H9 (cell line): ENCODE measurements at regions not wholly inside any gene's neighbourhood (a gene's known extent, or its start where the extent isn't known, plus 50 kb on each side); places are given as distances from the start of the nearest gene placed in this dataset.

ENCODE experiments used
- DNase-seq: peaks from one replicate; pipeline ENCODE4 v3.0.0-alpha.2; 2017
- H2AFZ ChIP-seq: one replicate; pipeline ENCODE4 v1.6.1; 2013; ENCODE audit warnings: mild to moderate bottlenecking, low read length, control low read depth, moderate library complexity
- H2AK5ac ChIP-seq: 2 replicates; pipeline ENCODE4 v1.6.1; 2013; ENCODE audit warnings: low read length, control low read depth, mixed read lengths; ENCODE audit not compliant: insufficient read length
- H2BK120ac ChIP-seq: one replicate; pipeline ENCODE4 v1.6.1; 2013; ENCODE audit warnings: low read depth, mild to moderate bottlenecking, low read length, control low read depth, inconsistent platforms; ENCODE audit not compliant: poor library complexity, severe bottlenecking
- H2BK12ac ChIP-seq: 2 replicates; pipeline ENCODE4 v1.6.1; 2013; ENCODE audit warnings: low read length, control low read depth, mixed read lengths, low read depth; ENCODE audit not compliant: insufficient read length
- H2BK15ac ChIP-seq: 2 replicates; pipeline ENCODE4 v1.6.1; 2013; ENCODE audit warnings: low read depth, low read length, control low read depth
- H2BK20ac ChIP-seq: one replicate; pipeline ENCODE4 v1.6.1; 2013; ENCODE audit warnings: low read depth, mild to moderate bottlenecking, low read length, control low read depth, inconsistent platforms; ENCODE audit not compliant: poor library complexity, severe bottlenecking
- H2BK5ac ChIP-seq: 2 replicates; pipeline ENCODE4 v1.6.1; 2013; ENCODE audit warnings: low read length, control low read depth, mixed read lengths; ENCODE audit not compliant: insufficient read length
- H3K14ac ChIP-seq: 2 replicates; pipeline ENCODE4 v1.6.1; 2013; ENCODE audit warnings: low read length, control low read depth; ENCODE audit not compliant: insufficient read depth
- H3K18ac ChIP-seq: 2 replicates; pipeline ENCODE4 v1.6.1; 2013; ENCODE audit warnings: low read depth, mild to moderate bottlenecking, mixed read lengths, low read length, control low read depth; ENCODE audit not compliant: insufficient read length
- H3K23ac ChIP-seq: 2 replicates; pipeline ENCODE4 v1.6.1; 2013; ENCODE audit warnings: low read length, control low read depth, mixed read lengths, low read depth; ENCODE audit not compliant: insufficient read length
- H3K23me2 ChIP-seq: 2 replicates; pipeline ENCODE4 v1.6.1; 2013; ENCODE audit warnings: low read depth, mild to moderate bottlenecking, mixed read lengths, low read length, control low read depth; ENCODE audit not compliant: insufficient read length, poor library complexity, severe bottlenecking
- H3K27ac ChIP-seq: 2 replicates; pipeline ENCODE4 v1.5.1; 2013; ENCODE audit warnings: low read length, control low read depth, mixed read lengths, low read depth; ENCODE audit not compliant: insufficient read length
- H3K27me3 ChIP-seq: 2 replicates; pipeline ENCODE4 v1.6.1; 2013; ENCODE audit warnings: low read length, control low read depth, inconsistent platforms; ENCODE audit not compliant: insufficient read depth
- H3K4ac ChIP-seq: 2 replicates; pipeline ENCODE4 v1.6.1; 2013; ENCODE audit warnings: low read depth, mild to moderate bottlenecking, control low read depth, inconsistent platforms, low read length, moderate library complexity
- H3K4me1 ChIP-seq: 2 replicates; pipeline ENCODE4 v1.6.1; 2013; ENCODE audit warnings: low read length, control low read depth, inconsistent platforms; ENCODE audit not compliant: insufficient read depth
- H3K4me2 ChIP-seq: 2 replicates; pipeline ENCODE4 v1.6.1; 2013; ENCODE audit warnings: low read length, control low read depth, mixed read lengths; ENCODE audit not compliant: insufficient read length, insufficient read depth
- H3K56ac ChIP-seq: 2 replicates; pipeline ENCODE4 v1.6.1; 2013; ENCODE audit warnings: low read depth, mild to moderate bottlenecking, mixed read lengths, low read length, control low read depth; ENCODE audit not compliant: insufficient read length
- H3K79me1 ChIP-seq: 2 replicates; pipeline ENCODE4 v1.6.1; 2013; ENCODE audit warnings: low read depth, mild to moderate bottlenecking, moderate library complexity, low read length, control low read depth, inconsistent platforms; ENCODE audit not compliant: insufficient read depth, poor library complexity, severe bottlenecking
- H3K79me2 ChIP-seq: 2 replicates; pipeline ENCODE4 v1.6.1; 2013; ENCODE audit warnings: low read length, control low read depth, inconsistent platforms; ENCODE audit not compliant: insufficient read depth
- H3K9ac ChIP-seq: 2 replicates; pipeline ENCODE4 v1.6.1; 2013; ENCODE audit warnings: low read length, control low read depth, mixed read lengths; ENCODE audit not compliant: insufficient read length; ENCODE audit errors: extremely low read depth
- H3K9me3 ChIP-seq: one replicate; pipeline ENCODE4 v1.6.1; 2013; ENCODE audit warnings: low read depth, low read length, inconsistent platforms; ENCODE audit not compliant: control insufficient read depth
- H3T11ph ChIP-seq: one replicate; pipeline ENCODE4 v1.6.1; 2013; ENCODE audit warnings: mild to moderate bottlenecking, low read length, control low read depth, inconsistent platforms
- H4K20me1 ChIP-seq: one replicate; pipeline ENCODE4 v1.6.1; 2013; ENCODE audit not compliant: control insufficient read depth, insufficient read length, insufficient read depth
- H4K5ac ChIP-seq: 2 replicates; pipeline ENCODE4 v1.6.1; 2013; ENCODE audit warnings: low read depth, mild to moderate bottlenecking, mixed read lengths, low read length, control low read depth; ENCODE audit not compliant: insufficient read length
- H4K8ac ChIP-seq: replicated peaks from 2 replicates; pipeline ENCODE4 v1.6.1; 2013; ENCODE audit warnings: low read length, control low read depth, mixed read lengths, low read depth; ENCODE audit not compliant: insufficient read length
- H4K91ac ChIP-seq: 2 replicates; pipeline ENCODE4 v1.6.1; 2013; ENCODE audit warnings: low read depth, mild to moderate bottlenecking, moderate library complexity, mixed read lengths, low read length, control low read depth; ENCODE audit not compliant: insufficient read length
- H3K27ac Mint-ChIP-seq, 3 experiments: 2 replicates in 2 of 3; 3 replicates in 1 of 3; pipeline ENCODE4 v1.8.0; 2020 to 2021; ENCODE audit warnings: mixed read lengths in 3 of 3, mild to moderate bottlenecking in 1 of 3, moderate library complexity in 1 of 3
- H3K27me3 Mint-ChIP-seq: 2 replicates; pipeline ENCODE4 v1.8.0; 2021; ENCODE audit warnings: low read depth, mild to moderate bottlenecking, moderate library complexity, mixed read lengths
- H3K36me3 Mint-ChIP-seq, 3 experiments: 2 replicates in 2 of 3; 3 replicates in 1 of 3; pipeline ENCODE4 v1.8.0; 2020 to 2021; ENCODE audit warnings: low read depth in 3 of 3, mixed read lengths in 3 of 3; ENCODE audit not compliant: insufficient read depth in 1 of 3
- H3K4me1 Mint-ChIP-seq, 2 experiments: 2 replicates each; pipeline ENCODE4 v1.8.0; 2020; ENCODE audit warnings: mixed read lengths in 2 of 2
- H3K4me3 Mint-ChIP-seq, 2 experiments: 2 replicates in 1 of 2; 3 replicates in 1 of 2; pipeline ENCODE4 v1.8.0; 2020 to 2021; ENCODE audit warnings: mild to moderate bottlenecking in 2 of 2, mixed read lengths in 2 of 2, moderate library complexity in 1 of 2
- H3K9me3 Mint-ChIP-seq, 2 experiments: 2 replicates in 1 of 2; 3 replicates in 1 of 2; pipeline ENCODE4 v1.8.0; 2020; ENCODE audit warnings: mild to moderate bottlenecking in 2 of 2, mixed read lengths in 2 of 2, moderate library complexity in 1 of 2
- WGBS: extraction: QIAGEN DNeasy Blood & Tissue Kit; methylation state at CpG from one replicate; pipeline ENCODE4 v1.1.7; 2013; ENCODE audit warnings: missing lambda C conversion rate, low lambda C conversion rate, mixed read lengths; ENCODE audit not compliant: insufficient read length; ENCODE audit errors: extremely low coverage; 5-methylcytosine and 5-hydroxymethylcytosine counted together
- TF ChIP-seq, protein P1 (sequence below): fragments of 200-600 bp; sonication (generic); conservative IDR thresholded peaks from 3 replicates; pipeline ENCODE4 v1.8.0; 2021; ENCODE audit warnings: antibody characterized with exemption, mild to moderate bottlenecking

DNA sequence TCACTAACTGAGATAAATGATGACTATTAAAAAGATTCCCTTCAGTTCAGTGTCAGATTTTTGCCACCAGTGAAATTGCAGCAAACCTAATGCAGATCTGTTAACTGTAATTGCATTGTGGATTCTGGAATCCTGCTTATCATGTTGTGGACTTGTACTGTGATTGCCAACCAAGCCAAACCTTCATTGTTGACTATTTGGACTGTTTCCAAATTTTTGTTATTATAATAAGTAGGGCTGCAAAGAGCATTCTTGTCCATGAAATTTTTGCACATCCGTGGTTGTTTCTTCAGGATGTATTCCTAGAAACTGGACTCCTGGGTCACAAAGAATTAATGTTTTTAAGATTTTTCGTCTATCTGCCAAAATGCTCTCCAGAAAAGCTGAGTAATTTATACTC, 281.6 kb upstream of the ZMIZ1 start:
- no peaks in the 10 kb centered on the region for H3K23me2 ChIP-seq

More for the DNA sequence above, 281.6 kb upstream of the ZMIZ1 start:
- Histone ChIP-seq H4K91ac (no peak overlapping the region), H4K8ac (no peak overlapping the region), H2BK15ac (no peak overlapping the region), H3K4ac (no peak overlapping the region), H3K18ac (no peak overlapping the region), H3K27me3 (no peaks in the 10 kb centered on the region; the same call in 1 of the 2 replicates), H2BK12ac (no peak overlapping the region), H3K56ac (no peak overlapping the region), H3K9me3 (no peaks in the 10 kb centered on the region), H2AFZ (no peak overlapping the region), H3K79me2 (no peaks in the 10 kb centered on the region), H3K79me1 (no peaks in the 10 kb centered on the region), H3K27ac (no peak overlapping the region), H4K20me1 (no peaks in the 10 kb centered on the region), H2BK5ac (no peak overlapping the region), H2AK5ac (no peak overlapping the region), H3K4me2 (no peak overlapping the region), H3K4me1 (no peaks in the 10 kb centered on the region), H2BK20ac (no peak overlapping the region), H2BK120ac (no peak overlapping the region), H3T11ph (no peak overlapping the region), H4K5ac (no peak overlapping the region), H3K14ac (no peak overlapping the region), H3K23ac (no peak overlapping the region), H3K9ac (no peak overlapping the region)
- no CpG with 5 or more reads among the region's 2 CpGs for WGBS
- Mint-ChIP-seq H3K36me3 (no peaks in the 10 kb centered on the region; a peak in 1 of 7 replicates), H3K4me1 (no peaks in the 10 kb centered on the region; a peak in 1 of 4 replicates), H3K27ac (no peak overlapping the region), H3K9me3 (peaks cover 7 to 17% of the 10 kb centered on the region in 2 experiments; a peak in 4 of 5 replicates), H3K4me3 (no peak overlapping the region), H3K27me3 (peaks cover 19% of the 10 kb centered on the region)
- TF ChIP-seq, protein P1, sequence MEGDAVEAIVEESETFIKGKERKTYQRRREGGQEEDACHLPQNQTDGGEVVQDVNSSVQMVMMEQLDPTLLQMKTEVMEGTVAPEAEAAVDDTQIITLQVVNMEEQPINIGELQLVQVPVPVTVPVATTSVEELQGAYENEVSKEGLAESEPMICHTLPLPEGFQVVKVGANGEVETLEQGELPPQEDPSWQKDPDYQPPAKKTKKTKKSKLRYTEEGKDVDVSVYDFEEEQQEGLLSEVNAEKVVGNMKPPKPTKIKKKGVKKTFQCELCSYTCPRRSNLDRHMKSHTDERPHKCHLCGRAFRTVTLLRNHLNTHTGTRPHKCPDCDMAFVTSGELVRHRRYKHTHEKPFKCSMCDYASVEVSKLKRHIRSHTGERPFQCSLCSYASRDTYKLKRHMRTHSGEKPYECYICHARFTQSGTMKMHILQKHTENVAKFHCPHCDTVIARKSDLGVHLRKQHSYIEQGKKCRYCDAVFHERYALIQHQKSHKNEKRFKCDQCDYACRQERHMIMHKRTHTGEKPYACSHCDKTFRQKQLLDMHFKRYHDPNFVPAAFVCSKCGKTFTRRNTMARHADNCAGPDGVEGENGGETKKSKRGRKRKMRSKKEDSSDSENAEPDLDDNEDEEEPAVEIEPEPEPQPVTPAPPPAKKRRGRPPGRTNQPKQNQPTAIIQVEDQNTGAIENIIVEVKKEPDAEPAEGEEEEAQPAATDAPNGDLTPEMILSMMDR: no peak
- DNase-seq: no peak
